Type B pancreatic cell (in vitro differentiated cells): ENCODE measurements at regions not wholly inside any gene's neighbourhood (a gene's known extent, or its start where the extent isn't known, plus 50 kb on each side); places are given as distances from the start of the nearest gene placed in this dataset.

Experiments
- DNase-seq: peaks from one replicate; pipeline ENCODE4 v3.0.0; 2021; ENCODE audit warnings: mixed read lengths; ENCODE audit not compliant: unreplicated experiment; ENCODE audit errors: extremely low spot score
- H3K27ac Mint-ChIP-seq: 2 replicates; pipeline ENCODE4 v1.8.0; 2021; ENCODE audit warnings: mild to moderate bottlenecking, mixed read lengths
- H3K27me3 Mint-ChIP-seq: 2 replicates; pipeline ENCODE4 v1.8.0; 2021; ENCODE audit warnings: mixed read lengths
- H3K36me3 Mint-ChIP-seq: 2 replicates; pipeline ENCODE4 v1.8.0; 2021; ENCODE audit warnings: mixed read lengths
- H3K4me1 Mint-ChIP-seq: one replicate; pipeline ENCODE4 v1.8.0; 2021; ENCODE audit warnings: mixed read lengths; ENCODE audit not compliant: unreplicated experiment
- H3K4me3 Mint-ChIP-seq: 2 replicates; pipeline ENCODE4 v1.8.0; 2021; ENCODE audit warnings: mild to moderate bottlenecking, mixed read lengths
- H3K9me3 Mint-ChIP-seq: 2 replicates; pipeline ENCODE4 v1.8.0; 2021; ENCODE audit warnings: mixed read lengths
- TF ChIP-seq, protein P1 (sequence below): fragments of 200-600 bp; sonication (generic); conservative IDR thresholded peaks from 2 replicates; pipeline ENCODE4 v1.5.0; 2021; ENCODE audit warnings: antibody characterized with exemption, mild to moderate bottlenecking

- Mint-ChIP-seq H3K27ac (no peak overlapping the region), H3K9me3 (peaks cover 5% of the 10 kb centered on the region), H3K4me3 (no peak overlapping the region), H3K4me1 (peaks cover 24% of the 10 kb centered on the region), H3K36me3 (no peaks in the 10 kb centered on the region), H3K27me3 (peaks cover 3% of the 10 kb centered on the region)
- TF ChIP-seq, protein P1, sequence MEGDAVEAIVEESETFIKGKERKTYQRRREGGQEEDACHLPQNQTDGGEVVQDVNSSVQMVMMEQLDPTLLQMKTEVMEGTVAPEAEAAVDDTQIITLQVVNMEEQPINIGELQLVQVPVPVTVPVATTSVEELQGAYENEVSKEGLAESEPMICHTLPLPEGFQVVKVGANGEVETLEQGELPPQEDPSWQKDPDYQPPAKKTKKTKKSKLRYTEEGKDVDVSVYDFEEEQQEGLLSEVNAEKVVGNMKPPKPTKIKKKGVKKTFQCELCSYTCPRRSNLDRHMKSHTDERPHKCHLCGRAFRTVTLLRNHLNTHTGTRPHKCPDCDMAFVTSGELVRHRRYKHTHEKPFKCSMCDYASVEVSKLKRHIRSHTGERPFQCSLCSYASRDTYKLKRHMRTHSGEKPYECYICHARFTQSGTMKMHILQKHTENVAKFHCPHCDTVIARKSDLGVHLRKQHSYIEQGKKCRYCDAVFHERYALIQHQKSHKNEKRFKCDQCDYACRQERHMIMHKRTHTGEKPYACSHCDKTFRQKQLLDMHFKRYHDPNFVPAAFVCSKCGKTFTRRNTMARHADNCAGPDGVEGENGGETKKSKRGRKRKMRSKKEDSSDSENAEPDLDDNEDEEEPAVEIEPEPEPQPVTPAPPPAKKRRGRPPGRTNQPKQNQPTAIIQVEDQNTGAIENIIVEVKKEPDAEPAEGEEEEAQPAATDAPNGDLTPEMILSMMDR, result no peak
- DNase-seq, result no peak
Observed at GRCh38 chr5:68707575-68707974, 386.2 kb upstream of the SLC30A5 start.

- H3K36me3 Mint-ChIP-seq, result no peaks in the 10 kb centered on the region
- H3K4me3 Mint-ChIP-seq, result no peak overlapping the region
- no peak for DNase-seq
- H3K27me3 Mint-ChIP-seq, result peaks cover 3% of the 10 kb centered on the region
- TF ChIP-seq, protein P1, result no peak
- H3K27ac Mint-ChIP-seq, result no peak overlapping the region
- peaks cover 5% of the 10 kb centered on the region for H3K9me3 Mint-ChIP-seq
- peaks cover 24% of the 10 kb centered on the region for H3K4me1 Mint-ChIP-seq
Observed at GRCh38 chr5:68708156-68708841, 385.5 kb upstream of the SLC30A5 start.

DNA sequence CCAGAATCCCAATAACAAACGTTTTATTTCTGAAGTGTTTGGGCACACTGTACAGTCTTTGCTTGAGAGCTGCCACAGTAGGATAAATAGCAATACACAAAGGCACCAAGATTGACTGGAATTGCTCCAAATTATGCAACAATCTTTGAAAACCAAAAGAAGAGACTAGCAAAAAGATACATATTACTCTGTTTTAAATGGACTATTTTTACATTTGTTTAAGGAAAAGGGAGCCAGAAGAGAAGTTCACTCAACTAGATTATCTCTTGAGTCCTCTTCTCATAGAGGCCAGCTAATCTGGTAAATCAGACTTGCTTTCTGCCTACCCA lies 385.0 kb upstream of the SLC30A5 start:
- Mint-ChIP-seq H3K27me3 (peaks cover 3% of the 10 kb centered on the region), H3K9me3 (peaks cover 5% of the 10 kb centered on the region), H3K27ac (no peak overlapping the region), H3K4me1 (peaks cover 24% of the 10 kb centered on the region), H3K4me3 (no peak overlapping the region), H3K36me3 (no peaks in the 10 kb centered on the region)
- no peak for DNase-seq
- TF ChIP-seq, protein P1, result no peak

DNA sequence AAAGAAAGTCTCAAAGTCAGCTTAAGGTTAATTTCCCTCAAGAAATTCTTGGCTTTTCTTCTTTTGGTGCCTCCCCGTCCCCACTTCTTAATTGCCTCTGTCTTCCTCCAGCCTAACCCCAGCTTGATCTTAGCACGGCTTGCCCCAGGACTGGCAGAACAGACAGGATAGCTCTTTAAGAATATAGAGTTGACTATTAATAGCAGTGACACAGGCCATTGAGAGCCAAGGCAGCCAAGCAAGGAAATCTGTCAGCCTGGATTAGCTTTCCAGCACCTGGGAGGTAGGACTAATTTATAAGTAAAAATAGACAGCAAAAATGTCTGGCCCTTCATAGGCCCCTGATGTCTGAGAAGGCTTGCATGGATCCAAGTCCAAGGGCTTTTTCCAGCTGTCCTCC lies 384.6 kb upstream of the SLC30A5 start:
- no peak overlapping the region for H3K27ac Mint-ChIP-seq
- TF ChIP-seq, protein P1, result no peak
- no peak overlapping the region for H3K4me3 Mint-ChIP-seq
- H3K9me3 Mint-ChIP-seq, result peaks cover 5% of the 10 kb centered on the region
- peaks cover 3% of the 10 kb centered on the region for H3K27me3 Mint-ChIP-seq
- H3K36me3 Mint-ChIP-seq, result no peaks in the 10 kb centered on the region
- peaks cover 24% of the 10 kb centered on the region for H3K4me1 Mint-ChIP-seq
- DNase-seq, result no peak

- Mint-ChIP-seq H3K9me3 (peaks cover 5% of the 10 kb centered on the region), H3K27ac (no peak overlapping the region), H3K4me1 (peaks cover 24% of the 10 kb centered on the region), H3K27me3 (peaks cover 3% of the 10 kb centered on the region), H3K36me3 (no peaks in the 10 kb centered on the region), H3K4me3 (no peak overlapping the region)
- no peak for DNase-seq
- TF ChIP-seq, protein P1, result no peak
Observed at GRCh38 chr5:68710514-68710913, 383.3 kb upstream of the SLC30A5 start.
